ENCODE measurements at regions not wholly inside any gene's neighbourhood (a gene's known extent, or its start where the extent isn't known, plus 50 kb on each side); places are given as distances from the start of the nearest gene placed in this dataset.

GRCh38 chr18:79586436-79587225, 93.0 kb upstream of the CTDP1 start:
- TF ChIP-seq FOSL1 (IDR thresholded peaks at IDR 0.05; ENCODE audit: low read depth) = no peak
- TF ChIP-seq CEBPB (IDR thresholded peaks at IDR 0.05; ENCODE audit: low read depth) = no peak
- TF ChIP-seq EZH2 (IDR thresholded peaks at IDR 0.05) = no peak
- TF ChIP-seq CTCF (IDR thresholded peaks at IDR 0.05 in 2 of 3, conservative IDR thresholded peaks at IDR 0.05 in 1 of 3; ENCODE audit: borderline replicate concordance in 1 of 3, insufficient read depth in 1 of 3, low read depth in 2 of 3, low read length in 2 of 3) = no peak
- no peak for TF ChIP-seq POLR2AphosphoS5 (IDR thresholded peaks at IDR 0.05; ENCODE audit: low read depth, low read length)
- no peak for TF ChIP-seq ZNF274 (IDR thresholded peaks at IDR 0.05; ENCODE audit: low read depth, low read length)
- TF ChIP-seq SP1 (IDR thresholded peaks at IDR 0.05; ENCODE audit: low read depth) = no peak
- no peak for TF ChIP-seq REST (IDR thresholded peaks at IDR 0.05; ENCODE audit: low read depth)
- no peak for TF ChIP-seq MAX (IDR thresholded peaks at IDR 0.05)
- TF ChIP-seq POLR2A (IDR thresholded peaks at IDR 0.05; ENCODE audit: borderline replicate concordance, extremely low read depth, insufficient read depth, insufficient read length) = no peak
- no peak for TF ChIP-seq ZBTB33 (IDR thresholded peaks at IDR 0.05; ENCODE audit: extremely low read depth, insufficient replicate concordance, low read length)
